Fibroblast of pulmonary artery (primary cell): ENCODE measurements at regions not wholly inside any gene's neighbourhood (a gene's known extent, or its start where the extent isn't known, plus 50 kb on each side); places are given as distances from the start of the nearest gene placed in this dataset.
A peak's percentile ranks its signal among the peaks of the same experiment; 100 is the strongest.
"Not testable (repeated sequence)": the region's sequence is repeated elsewhere in the genome, so short reads cannot be mapped to it uniquely, and the experiment has no call there.

Experiments used
- DNase-seq: peaks from one replicate; pipeline ENCODE4 v3.0.0-alpha.2; 2010; ENCODE audit warnings: low read depth
- H3K4me3 ChIP-seq: replicated peaks from 2 replicates; pipeline ENCODE4 v1.5.1; 2011; ENCODE audit warnings: low read depth, mild to moderate bottlenecking, control low read depth, low read length, moderate library complexity
- CTCF ChIP-seq: IDR thresholded peaks from 2 replicates; pipeline ENCODE4 v1.5.1; 2011; ENCODE audit warnings: mild to moderate bottlenecking, control low read depth, low read length, inconsistent platforms; ENCODE audit errors: missing control alignments

GRCh38 chr6:27601668-27602254 is 128.9 kb upstream of the ZNF184 start:
- peak overlapping the region; percentile 34 for H3K4me3 ChIP-seq
- no peak for TF ChIP-seq CTCF
- DNase-seq = no peak

DNA sequence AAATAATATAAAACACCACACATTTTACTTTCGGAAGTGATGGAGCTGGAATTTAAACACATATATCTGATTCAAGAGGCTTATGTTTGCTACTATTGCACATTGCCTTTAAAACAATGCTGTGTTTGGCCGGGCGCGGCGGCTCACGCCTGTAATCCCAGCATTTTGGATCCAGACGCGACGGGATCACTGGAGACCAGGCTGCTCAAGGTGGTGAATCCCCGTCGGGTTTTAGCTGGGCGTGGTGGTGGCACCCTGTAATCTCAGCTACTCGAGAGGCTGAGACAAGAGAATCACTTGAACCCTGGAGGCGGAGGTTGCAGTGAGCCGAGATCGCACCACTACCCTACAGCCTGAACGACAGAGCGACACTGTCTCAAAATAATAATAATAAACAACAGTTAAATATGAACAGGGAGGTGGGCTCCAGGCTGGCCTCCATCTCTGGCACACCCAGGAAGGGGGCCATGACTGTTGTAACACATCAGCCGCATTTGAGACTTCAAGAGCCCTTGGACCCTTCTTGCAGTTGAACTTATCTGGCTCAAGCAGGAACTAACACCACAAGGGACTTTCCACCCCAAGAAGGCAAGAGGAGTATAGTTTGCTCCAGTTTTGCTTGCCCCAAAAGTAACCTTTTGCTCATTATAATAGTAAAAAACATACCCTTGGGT is 127.1 kb upstream of the ZNF184 start:
- TF ChIP-seq CTCF = no peak
- no peak overlapping the region for H3K4me3 ChIP-seq
- DNase-seq = no peak

DNA sequence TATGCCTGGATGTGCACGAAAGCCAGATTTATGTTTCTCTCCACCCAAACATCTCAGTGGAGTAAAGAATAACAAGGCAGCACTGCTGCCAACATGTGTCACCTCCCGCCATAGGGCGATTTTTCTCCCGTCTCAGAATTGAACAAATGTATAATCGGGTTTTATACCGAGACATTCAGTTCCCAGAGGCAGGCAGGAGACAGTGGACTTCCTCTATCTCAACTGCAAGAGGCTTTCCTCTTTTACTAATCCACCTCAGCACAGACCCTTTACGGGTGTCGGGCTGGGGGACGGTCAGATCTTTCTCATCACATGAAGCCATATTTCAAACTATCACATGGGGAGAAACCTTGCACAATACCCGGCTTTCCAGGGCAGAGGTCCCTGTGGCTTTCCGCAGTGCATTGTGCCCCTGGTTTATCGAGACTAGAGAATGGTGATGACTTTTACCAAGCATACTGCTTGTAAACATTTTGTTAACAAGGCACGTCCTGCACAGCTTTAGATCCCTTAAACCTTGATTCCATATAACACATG is 124.2 kb upstream of the ZNF184 start:
- DNase-seq, H3K4me3 ChIP-seq: not testable (repeated sequence)

- no peak for DNase-seq
- TF ChIP-seq CTCF = no peak
- no peak overlapping the region for H3K4me3 ChIP-seq
Measured at GRCh38 chr6:27593861-27594260, 121.0 kb upstream of the ZNF184 start.

DNA sequence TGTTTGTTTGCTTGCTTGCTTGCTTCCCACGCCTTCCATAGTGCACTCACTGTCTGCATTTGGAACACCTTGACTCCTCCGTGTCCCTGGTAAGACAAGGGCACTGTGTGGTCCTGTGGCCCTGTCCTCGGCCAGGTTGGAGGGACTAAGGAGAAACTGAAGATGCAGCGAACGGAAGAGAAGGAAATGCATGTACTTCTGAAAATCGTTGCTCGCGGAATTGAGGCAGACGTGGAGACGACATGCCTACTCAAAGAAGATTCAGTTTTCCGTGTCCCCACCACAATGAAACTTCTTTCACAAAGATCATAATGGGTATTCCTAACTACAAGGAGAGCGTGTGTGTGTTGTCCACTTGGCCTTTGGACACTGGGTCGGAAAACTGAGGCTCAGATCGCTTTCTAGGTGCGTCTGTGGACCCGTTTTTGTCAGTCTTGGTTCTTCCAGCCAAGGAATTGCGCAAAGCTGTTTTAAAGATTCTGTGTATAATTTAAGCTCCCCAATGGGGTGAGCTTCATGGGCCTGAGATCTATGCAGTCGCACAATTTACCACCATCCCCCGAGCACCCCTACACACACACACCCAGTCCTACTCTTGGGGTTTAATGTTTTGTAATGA is 120.4 kb upstream of the ZNF184 start:
- DNase-seq = no peak
- no peak for TF ChIP-seq CTCF
- peak overlapping the region; percentile 48 for H3K4me3 ChIP-seq

- no peak for TF ChIP-seq CTCF
- peak overlapping the region; percentile 48 for H3K4me3 ChIP-seq
- peak; percentile 62 for DNase-seq
Measured at GRCh38 chr6:27592481-27593199, 119.7 kb upstream of the ZNF184 start.

DNA sequence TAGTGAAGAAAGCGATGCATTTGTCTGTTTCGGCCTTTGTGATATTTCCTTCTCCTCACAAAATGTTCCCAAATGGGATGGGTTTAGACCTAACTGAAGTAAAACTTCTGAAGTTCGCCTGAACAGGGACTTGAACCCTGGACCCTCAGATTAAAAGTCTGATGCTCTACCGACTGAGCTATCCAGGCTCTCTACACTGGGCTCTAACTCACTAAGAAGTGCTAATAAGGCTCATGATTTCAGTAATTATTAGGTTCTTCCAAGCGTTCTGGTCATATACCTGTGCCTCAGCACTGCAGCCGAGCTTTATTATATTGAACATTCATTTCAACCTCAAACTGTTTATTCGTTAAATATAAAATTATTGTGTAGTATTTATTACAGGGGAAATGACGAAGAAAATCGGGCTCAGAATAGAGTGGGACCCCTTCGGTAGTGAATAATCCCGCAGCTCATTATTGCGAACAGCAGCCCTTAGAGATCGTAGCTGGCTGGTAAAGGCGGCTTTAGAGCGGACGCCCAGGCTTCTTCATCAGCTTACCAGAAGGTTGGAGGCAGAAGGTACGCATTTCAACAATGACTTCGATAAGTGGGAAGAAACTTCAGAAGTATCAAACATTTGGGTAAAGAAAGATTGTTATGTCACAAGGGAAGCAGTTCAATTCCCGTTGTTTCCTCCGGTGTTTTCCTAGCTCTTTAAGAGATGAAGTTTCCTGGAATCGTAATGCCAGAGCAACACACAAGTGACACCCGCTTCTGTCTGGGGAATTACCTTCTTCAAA is 119.0 kb upstream of the ZNF184 start:
- TF ChIP-seq CTCF = no peak
- peak overlapping the region; percentile 48 for H3K4me3 ChIP-seq
- DNase-seq = peak; percentile 36

- DNase-seq, H3K4me3 ChIP-seq: not testable (repeated sequence)
Measured at GRCh38 chr6:27585316-27585715, 112.4 kb upstream of the ZNF184 start.
